ENCODE measurements at regions not wholly inside any gene's neighbourhood (a gene's known extent, or its start where the extent isn't known, plus 50 kb on each side); places are given as distances from the start of the nearest gene placed in this dataset.

DNA sequence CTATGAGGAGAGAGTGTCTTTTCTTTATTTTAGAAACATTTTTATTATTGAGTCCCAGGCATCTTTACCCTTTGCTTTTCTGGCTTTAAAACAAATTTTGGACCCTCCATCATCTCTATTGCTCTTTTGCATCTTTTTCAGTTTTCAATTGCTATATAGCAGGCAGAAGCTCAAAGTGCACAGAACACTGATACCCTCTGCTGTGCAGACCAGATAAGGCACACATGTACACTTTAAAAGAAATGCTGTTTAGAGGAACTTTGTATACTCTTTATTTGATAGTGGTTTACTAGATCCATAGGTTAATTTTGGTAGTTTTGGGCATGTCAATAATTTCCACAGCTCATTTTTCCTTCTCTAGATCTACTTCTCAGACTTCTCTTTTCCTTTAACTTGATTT lies 324.2 kb downstream of the SH2D4B start:
- DNase-seq: no peak

DNA sequence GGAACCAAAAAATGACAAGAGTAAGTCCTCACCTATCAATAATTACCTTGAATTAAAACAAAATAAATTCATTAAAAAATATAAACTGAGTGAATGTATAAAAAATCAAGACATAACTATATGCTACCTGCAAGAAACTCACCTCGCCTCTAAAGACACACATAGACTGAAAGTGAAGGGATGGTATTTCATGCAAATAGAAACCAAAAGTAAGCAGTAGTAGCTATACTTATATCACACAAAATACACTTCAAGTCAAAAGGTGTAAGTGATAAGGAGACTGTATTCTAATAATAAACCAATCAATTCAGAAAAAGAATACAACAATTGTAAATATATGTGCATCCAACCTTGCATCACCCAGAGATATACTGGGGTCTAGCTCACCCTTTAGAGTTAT lies 332.6 kb downstream of the SH2D4B start:
- DNase-seq: no peak

DNA sequence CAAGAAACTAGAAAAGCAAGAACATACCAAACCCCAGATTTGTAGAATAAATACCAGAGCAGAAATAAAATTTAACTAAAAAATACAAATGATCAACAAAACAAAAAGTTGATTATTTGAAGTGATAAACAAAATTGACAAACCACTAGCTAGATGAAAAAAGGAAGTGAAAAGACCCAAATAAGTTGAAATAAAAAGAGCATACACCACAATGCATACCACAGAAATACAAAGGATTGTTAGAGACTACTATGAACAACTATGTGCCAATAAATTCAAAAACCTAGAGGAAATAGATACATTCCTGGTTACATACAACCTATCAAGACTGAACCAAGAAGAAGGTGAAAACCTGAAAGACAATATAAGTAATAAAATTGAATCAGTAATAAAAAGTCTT lies 333.4 kb downstream of the SH2D4B start:
- no peak for DNase-seq

DNA sequence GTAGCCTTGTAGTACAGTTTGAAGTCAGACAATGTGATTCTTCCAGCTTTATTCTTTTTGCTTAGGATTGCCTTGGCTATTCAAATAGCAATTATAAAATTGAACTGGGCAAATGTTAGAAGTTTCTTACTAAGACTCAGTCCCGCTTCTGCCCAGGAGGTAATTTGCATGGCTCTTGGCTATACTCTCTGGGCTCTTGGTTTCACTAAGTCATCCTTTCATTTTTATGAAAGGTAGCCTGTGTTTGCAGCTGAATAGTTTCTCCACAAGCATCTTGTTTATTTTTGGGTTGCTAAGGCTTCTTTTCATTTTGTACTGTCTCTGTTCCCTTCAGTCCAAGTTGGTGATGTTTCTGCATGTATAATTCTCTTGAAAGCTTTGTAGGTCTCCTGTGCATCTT lies 340.6 kb downstream of the SH2D4B start:
- DNase-seq: no peak

DNA sequence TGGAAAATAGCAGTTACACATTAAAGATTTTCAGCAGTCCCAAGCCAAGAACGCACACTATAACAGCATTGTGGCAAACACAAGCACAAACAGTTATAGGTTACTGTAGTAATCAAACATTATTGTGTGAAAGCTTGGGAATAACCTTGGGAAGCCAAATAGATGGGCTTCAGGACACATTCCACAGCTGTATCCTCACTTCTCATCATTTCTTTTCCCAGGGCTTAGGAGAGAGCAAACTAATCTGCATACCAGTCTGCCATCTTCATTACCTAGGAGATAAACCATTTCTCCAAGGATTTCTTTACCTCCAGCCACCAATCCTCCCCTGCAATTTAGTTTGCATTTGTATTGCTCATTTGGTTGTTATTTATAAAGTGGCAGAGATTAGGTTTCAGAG lies 352.4 kb downstream of the SH2D4B start:
- DNase-seq: no peak

DNA sequence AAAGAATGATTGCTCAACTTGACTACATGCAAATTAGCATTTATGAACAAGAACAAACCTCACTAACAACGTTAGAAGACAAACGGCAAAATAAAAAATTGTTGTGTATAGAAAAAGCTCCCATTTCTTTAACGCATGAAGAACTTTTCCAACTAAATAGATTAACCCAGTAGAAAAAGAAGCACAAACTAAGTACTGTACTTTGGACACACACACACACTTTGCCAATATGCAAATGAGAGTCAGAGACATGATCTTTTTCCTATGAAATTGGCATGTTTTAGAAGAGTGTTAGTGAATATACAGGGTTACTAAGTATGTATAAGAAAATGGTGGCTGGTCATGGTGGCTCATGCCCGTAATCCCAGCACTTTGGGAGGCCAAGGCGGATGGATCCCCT lies 355.6 kb downstream of the SH2D4B start:
- no peak for DNase-seq

DNA sequence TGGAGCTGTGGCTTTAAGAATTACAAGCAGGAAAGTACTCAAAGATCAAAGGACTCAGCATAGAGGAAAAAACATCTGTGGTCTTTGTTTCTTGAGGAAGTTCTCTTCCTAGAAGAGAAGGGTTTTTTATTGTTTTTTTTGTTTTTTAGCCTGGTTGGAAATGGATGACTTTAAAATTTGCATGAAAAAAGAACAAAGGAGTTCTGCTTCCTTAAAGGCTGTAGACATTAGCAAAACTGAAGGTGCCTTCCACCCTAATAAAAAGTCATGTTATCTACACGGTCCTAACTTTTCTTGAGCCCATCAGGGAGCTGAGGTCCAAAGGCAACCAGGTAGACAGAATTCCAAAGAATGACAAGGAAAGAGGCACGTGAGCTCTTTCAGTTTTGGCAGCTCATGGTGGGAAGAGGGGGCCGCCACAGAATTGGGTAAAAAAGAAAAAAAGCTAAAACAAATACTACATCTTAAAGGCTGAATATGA lies 356.6 kb downstream of the SH2D4B start:
- no peak for DNase-seq

DNA sequence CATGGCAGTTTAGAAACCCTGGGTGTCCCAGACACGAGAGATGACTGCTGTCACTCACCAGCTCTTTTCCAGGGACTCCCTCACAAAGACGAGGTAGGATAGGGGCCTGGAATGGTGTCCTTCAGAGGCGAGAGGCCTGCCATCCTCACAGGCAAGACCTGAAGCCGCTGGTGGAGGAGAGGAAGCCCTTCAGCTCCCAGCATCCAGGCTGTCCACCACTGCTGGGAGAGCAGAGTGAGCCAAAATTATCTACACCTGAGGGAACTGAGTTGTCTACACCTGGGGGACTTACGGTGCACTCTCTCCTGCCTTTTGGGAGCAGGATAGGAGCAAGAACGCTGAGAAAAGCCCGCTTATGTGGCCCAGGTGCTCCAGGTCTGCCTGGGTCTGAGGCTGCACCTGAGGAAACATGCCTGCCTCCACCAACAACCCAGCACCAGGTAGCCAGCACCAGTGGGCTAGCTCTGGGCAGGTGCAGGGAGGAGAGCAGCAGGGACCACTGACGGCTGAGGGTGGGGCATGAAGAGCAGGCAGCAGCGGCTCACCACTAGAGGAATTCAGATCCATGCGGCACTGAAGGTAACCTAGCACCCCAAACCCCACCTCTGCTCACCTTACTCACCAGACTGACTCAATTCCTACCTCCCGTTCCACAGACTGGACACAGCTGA lies 357.2 kb downstream of the SH2D4B start:
- no peak for DNase-seq

DNA sequence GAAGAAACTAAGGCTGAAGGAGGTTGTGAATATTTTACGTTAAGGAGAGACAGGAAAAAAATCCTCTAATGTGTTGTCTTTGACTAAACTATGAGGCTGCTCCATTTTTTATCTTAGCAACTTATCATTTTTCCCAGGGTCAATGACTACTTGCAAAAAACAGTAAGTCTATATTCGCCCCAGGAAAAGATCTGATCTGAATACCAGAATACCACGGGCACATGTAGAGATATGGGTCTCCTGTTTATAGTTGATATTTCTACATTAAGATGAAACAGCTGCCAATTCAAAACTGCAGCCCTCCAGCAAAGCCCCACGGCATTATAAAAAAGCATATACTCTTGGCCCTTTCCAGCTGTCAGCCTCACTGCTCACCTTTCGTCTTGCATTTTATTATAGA lies 358.4 kb downstream of the SH2D4B start:
- DNase-seq: no peak

DNA sequence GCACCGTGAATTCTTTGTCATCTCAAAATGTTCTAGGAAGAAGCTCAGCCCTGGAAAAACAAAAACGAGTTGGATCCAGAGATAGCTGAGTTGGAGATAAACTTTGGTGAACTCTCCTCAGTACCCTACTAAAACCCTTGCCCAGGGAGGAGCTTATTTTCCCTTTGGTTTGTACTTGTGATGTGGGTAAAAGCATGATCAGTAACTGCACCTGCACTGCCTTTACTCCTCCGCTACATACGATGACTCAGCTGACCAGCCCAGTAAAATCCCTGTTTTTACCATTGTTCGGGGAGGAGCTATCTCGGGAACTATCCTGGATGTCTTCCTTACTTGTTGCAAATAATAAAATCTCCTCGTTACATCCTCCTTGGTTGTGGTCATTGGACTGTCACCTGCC lies 359.3 kb downstream of the SH2D4B start:
- DNase-seq: no peak

DNA sequence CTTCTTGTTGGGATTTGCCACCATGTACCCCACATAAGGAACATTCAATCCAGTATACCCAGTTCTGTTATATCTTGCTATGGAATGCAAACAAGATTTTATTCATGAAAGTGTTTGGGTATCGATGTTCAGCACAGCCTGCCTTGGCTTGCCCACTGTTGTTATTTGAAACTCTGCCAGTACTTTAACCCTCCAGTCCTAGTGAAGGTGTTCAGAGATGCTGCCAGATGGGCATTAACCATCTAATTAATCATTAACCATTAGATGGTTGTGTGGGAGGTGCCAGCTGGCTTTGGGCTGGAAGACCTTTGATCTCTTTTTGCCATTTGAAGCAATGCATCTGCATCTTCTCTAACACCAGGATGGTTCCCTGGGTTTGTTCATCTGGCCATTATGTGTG lies 363.0 kb downstream of the SH2D4B start:
- DNase-seq: no peak

DNA sequence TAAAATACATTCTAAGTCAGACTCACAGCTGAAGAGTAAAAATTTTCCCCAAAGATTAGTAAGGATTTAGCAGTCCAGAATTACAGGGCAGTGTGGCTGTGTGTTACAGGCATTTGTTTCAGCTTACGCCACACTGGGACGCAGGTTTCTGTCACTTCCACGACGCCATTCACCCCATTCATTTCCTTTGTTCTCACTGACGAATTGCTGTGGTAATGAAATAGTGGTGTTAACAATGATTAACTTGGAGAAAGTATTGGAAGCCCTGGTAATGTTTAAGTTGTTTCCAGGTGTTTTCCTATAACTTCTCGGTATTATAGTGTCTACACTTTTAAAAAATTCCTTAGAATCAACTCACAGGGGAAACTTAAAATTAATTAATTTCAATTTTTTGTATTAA lies 370.9 kb downstream of the SH2D4B start:
- DNase-seq: no peak

DNA sequence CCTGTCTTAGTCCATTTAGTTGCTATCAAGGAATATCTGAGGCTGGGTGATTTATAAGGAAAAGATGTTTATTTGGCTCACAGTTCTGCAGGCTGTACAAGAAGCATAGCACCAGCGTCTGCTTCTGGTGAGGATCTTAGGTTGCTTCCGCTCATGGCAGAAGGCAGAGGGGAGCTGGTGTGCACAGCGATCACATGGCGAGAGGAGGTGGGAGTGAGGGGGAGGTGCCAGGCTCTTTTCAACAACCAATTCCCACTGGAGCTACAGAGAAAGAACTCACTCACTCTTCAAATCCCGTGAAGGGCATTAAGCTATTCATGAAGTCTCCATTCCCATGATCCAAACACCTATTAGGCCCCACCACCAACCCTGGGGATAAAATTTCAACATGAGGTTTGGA lies 371.6 kb downstream of the SH2D4B start:
- DNase-seq: no peak

DNA sequence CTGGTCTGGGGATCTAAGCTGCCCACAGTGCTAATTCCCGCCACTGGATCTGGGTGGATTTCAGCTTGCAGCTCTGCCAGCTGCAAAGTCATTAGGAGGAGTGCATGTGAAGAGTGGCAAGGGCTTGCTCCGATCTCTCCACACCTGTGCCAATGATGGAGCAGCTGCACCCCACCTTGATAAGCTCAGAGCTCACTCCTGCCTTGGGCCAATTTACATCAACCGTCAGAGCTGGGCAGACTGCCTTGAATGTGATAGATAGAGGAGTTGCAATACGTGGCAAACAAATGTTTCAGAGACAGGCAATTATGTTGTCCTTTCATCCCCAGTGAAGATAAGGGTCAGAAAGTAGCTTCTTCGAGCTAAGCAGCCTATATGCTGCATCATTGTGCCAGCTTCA lies 379.9 kb downstream of the SH2D4B start:
- DNase-seq: no peak

DNA sequence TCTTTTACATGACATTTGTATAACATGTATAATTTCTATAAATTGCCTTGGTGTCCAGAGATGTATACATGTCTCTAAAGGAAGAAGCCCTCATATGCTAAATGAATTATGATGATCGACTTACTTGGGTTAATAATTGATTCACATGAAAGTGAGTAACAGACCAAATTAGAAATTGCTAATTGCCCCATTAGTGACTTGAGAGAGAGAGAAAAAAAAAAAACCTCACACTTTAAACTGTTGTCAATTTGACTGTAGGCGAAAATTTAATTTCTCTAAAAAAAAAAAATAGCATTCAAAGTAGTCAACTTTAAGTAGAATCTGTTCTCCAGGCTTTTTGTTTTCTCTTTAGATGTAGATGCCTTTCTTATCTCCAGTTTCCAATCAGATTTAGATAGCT lies 383.3 kb downstream of the SH2D4B start:
- DNase-seq: no peak

DNA sequence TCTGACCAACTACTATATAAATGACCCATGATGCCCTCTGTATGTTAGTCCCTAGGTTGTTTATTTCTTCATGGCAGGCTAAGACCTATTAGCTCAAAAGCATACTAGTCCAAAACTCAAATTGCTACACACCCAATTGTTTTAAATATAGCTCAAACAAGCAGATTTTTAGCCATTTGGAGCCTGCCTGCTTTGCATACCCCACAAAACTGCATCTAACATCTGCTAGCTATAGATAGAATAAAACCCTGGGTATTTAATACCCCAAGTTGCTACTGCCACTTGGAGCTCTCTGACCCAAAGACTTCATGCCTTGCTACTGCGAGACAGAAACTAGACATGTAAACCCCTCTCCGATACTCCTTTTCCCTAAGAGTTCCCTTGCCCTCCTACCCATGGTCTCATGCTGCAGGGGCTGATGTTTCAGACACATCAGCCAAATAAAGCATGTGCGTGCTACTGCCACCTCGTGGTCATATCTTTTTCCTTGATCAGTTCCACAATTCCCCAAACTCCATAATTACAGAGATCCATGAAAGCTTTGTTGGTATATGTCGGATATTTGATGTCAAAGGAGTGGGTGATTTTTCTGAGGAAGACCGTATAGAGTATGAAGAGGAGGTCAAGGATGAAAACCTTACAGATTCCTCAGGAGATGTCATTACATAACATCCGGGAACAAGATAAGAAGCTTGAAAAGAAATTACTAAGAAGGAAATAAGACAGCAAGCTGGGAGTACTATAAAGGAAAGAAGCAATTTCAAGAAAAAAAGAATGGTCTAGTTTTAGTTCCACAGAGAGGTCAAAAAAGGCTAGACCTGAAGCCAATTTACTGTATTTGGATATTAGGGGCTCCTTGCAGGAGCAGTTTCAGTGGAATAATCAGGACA lies 386.6 kb downstream of the SH2D4B start:
- peak; percentile 5 for DNase-seq

DNA sequence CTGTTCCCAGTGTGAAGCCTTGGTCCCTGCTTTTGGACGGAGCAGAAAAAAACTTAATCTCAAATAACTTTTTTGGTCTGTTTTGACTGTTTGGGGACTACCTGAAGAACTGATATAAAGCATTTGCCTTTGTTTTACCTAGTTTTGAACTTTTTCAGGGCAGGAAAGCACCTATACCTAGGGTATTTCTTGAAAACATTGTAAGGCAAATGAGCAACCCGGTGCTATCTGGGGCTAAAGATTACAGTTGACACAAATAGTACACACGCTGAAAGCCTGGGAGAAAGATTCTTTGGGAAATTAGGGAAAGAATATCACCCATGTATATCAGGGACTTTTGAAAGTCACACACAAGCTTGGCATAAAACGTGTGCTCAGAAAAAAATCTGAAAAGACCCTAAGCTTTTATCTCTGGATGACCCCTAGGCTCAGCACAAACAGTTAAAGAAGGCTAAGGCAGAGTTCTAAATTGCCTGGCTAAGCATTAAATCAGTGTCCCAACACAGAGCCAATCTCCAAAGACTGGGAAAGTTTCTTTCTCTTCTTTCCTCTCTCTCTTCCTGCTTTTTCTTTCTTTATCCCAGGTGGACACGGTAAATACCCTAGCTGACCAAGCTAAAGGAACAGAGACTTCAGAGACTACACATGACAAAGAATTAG lies 389.8 kb downstream of the SH2D4B start:
- no peak for DNase-seq

DNA sequence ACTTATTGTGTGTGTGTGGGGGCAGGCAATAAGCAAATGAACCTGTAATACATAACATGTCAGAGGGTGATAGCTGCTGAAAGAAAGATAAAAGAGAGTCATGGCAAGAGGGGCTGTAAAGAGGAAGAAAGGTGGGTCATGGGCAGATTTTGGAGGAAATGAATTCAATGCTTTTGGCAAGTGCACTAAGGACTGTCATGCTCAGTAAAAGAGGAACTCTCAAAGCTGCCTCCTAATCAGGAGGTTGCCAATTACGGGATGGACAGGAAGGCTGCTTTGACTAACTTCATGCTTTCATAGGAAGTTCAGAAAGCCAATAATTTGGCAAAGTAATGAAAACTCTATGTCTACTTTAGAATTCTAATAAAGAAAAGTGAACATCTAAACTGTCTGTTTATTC lies 401.2 kb downstream of the SH2D4B start:
- no peak for DNase-seq

DNA sequence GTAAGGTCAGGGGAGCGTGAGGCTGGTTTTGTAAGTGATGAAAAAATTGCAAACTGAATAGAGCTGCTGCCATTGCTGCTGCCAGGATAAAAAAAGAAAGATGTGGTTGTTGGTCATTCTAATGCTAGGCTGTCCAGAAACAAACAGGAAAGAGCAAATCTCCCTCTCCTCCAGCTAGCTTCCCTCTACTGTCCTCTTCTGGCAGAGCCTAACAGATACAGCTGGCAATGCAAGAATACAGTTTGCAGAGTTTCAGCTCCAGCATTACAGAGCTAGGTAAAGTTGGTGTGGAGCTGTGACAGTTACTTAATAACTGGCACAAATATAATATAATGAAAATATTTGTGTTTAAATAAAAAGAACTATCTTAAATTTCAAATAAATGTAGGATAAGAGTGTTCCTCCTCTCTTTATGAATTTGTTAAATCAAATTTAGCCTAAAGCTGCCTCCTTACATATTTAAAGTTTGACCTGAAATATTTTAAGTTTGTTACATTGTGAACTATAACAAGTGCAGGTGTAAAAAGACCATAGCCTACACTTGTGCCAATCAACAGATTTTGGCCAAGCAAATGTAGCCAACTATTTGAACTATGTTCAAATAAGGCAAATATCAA lies 407.7 kb downstream of the SH2D4B start:
- no peak for DNase-seq

DNA sequence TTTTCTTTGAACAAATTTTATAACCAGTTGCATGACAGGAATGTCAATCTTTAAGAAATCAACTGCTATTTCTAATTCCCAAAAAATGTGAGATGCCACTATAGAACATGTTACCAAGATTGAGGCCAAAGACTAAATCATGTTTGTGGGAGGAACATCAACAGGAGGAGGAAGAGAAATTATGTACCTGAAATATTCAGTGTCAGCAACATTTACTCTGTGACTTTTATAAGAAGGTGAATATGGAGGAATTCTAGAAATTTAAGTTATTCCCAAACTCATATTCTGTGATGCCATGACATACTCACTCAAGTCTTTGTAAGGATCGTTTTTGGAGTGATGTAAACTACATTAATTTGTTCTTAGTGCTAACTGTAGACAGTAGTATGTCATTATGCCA lies 408.4 kb downstream of the SH2D4B start:
- no peak for DNase-seq

DNA sequence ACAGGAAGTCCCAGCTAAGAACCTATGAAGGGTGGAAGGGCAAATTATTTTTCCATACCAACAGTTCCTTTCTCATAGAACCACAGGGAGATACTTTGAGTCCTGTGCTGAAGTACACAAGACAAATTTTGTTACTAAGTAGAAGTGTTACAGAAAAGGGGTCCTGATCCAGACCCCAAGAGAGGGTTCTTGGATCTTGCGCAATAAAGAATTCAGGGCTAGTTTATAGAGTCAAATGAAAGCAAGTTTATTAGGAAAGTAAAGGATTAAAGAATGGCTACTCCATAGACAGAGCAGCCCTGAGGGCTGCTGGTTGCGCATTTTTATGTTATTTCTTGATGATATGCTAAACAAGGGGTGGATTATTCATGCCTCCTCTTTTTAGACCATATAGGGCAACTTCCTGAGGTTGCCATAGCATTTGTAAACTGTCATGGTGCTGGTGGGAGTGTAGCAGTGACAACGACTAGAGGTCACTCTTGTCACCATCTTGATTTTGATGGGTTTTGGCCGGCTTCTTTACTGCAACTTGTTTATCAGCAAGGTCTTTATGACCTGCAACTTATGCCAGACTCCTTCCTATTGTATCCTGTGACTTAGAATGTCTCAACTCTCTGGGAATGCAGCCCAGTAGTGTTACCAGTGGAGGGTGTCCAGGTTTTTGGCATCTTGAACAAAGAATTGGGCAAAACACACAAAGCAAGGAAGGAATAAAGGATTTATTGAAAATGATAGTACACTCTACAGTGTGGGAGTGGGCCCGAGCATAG lies 409.4 kb downstream of the SH2D4B start:
- no peak for DNase-seq

DNA sequence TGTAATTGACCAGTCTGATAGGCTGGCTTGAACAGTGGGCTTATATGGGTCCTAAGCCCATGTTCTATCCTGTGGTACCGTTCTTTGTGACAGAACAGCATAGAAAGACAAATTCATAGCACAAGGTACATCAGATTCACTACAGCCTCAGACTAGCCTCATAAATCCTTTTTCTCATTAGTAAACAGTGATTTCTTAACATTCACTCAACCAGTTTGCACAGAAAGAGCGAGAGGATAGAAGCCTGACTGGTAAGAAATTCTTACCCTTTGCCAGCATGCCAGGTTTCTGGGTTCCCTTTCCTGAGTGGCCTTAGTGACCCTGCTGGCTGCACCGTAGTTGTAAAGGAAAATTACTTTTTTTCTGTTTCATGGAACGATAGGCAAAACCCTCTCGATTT lies 412.1 kb downstream of the SH2D4B start:
- no peak for DNase-seq

DNA sequence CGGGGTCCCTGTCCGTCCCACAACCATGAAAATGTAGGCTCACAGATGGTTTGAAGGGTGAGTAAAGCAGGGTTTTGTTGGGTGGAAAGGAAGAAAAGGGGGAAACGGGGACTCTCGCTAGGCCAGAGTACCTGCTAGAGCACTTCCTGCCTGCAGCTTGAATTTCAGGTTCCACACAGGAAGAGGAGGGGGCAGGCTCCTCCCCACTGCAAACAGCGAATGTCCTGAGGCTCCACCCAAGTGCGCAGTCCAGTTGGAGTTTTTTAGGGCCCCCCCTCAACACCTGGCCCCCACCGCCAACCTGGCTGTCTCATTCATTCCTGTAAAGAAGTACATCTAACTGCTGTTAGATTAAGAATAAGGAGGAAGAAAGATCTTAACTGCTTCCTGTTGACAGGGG lies 414.7 kb downstream of the SH2D4B start:
- no peak for DNase-seq
